OCI-LY7 (cell line): ENCODE measurements at regions not wholly inside any gene's neighbourhood (a gene's known extent, or its start where the extent isn't known, plus 50 kb on each side); places are given as distances from the start of the nearest gene placed in this dataset.

Source experiments
- BruUV-seq: library from RNA; stranded (reverse); fragments of 400-500 nt; replicated peaks from 2 replicates; lab custom pipeline; 2021; lab: Mats Ljungman, UMichigan
- CTCF ChIA-PET: fragments of 300-600 bp; sonication (Branson Sonifier 250); formaldehyde crosslinking; loops from one replicate; lab custom pipeline; 2022; ENCODE audit warnings: antibody characterized with exemption; ENCODE audit not compliant: unreplicated experiment; lab: Charles Lee
- POLR2A ChIA-PET: fragments of 300-600 bp; sonication (Branson Sonifier 250); formaldehyde crosslinking; loops from one replicate; lab custom pipeline; 2022; ENCODE audit warnings: antibody characterized with exemption; lab: Charles Lee
- DNase-seq: peaks from one replicate; pipeline ENCODE4 v3.0.0-alpha.2; 2015; ENCODE audit warnings: low spot score
- H2AFZ ChIP-seq: fragments of 200-600 bp; sonication (generic), shearing (Covaris generic); 2 replicates; pipeline ENCODE4 v1.6.1; 2014; ENCODE audit warnings: mild to moderate bottlenecking, antibody characterized with exemption, low read length, moderate library complexity
- H3K27ac ChIP-seq: fragments of 200-600 bp; sonication (generic); 2 replicates; pipeline ENCODE4 v1.5.1; 2014; ENCODE audit warnings: mixed run types, low read depth, mild to moderate bottlenecking, moderate library complexity, low read length, inconsistent platforms; ENCODE audit not compliant: poor library complexity, severe bottlenecking
- H3K36me3 ChIP-seq: fragments of 200-600 bp; sonication (generic); 2 replicates; pipeline ENCODE4 v1.6.1; 2014; ENCODE audit warnings: mild to moderate bottlenecking, antibody characterized with exemption, low read length, moderate library complexity, mixed read lengths; ENCODE audit not compliant: insufficient read depth
- H3K4me1 ChIP-seq: fragments of 200-600 bp; sonication (generic); 2 replicates; pipeline ENCODE4 v1.5.1; 2014; ENCODE audit warnings: mild to moderate bottlenecking, low read length; ENCODE audit not compliant: insufficient read depth, poor library complexity, severe bottlenecking
- H3K4me2 ChIP-seq: fragments of 200-600 bp; sonication (generic); 2 replicates; pipeline ENCODE4 v1.6.1; 2014; ENCODE audit warnings: mild to moderate bottlenecking, low read length
- H3K4me3 ChIP-seq: fragments of 200-600 bp; sonication (generic); 2 replicates; pipeline ENCODE4 v1.5.1; 2014; ENCODE audit warnings: mild to moderate bottlenecking, low read depth, low read length; ENCODE audit not compliant: poor library complexity, severe bottlenecking
- H3K79me2 ChIP-seq: fragments of 200-600 bp; sonication (generic); 2 replicates; pipeline ENCODE4 v1.6.1; 2016; ENCODE audit warnings: low read depth, mild to moderate bottlenecking, low read length, moderate library complexity, mixed read lengths; ENCODE audit not compliant: insufficient read depth
- H3K9me2 ChIP-seq: fragments of 200-600 bp; sonication (generic); 2 replicates; pipeline ENCODE4 v1.6.1; 2016; ENCODE audit warnings: mild to moderate bottlenecking, low read length, mixed read lengths; ENCODE audit not compliant: insufficient read depth
- H3K9me3 ChIP-seq: fragments of 200-600 bp; sonication (generic); 2 replicates; pipeline ENCODE4 v1.6.1; 2014; ENCODE audit warnings: mild to moderate bottlenecking, mixed run types, low read length, mixed read lengths
- H4K20me1 ChIP-seq: fragments of 200-600 bp; sonication (generic); 2 replicates; pipeline ENCODE4 v1.6.1; 2014; ENCODE audit warnings: mild to moderate bottlenecking, antibody characterized with exemption, low read length, moderate library complexity, mixed read lengths; ENCODE audit not compliant: insufficient read depth
- EZH2phosphoT487 ChIP-seq: fragments of 200-600 bp; sonication (generic); IDR thresholded peaks from 2 replicates; pipeline ENCODE4 v1.6.1; 2018; ENCODE audit warnings: low read depth, borderline replicate concordance, mild to moderate bottlenecking, mixed run types, antibody characterized with exemption, low read length, moderate library complexity, mixed read lengths
- intact Hi-C: fragments of 100-400 bp; cut with micrococcal nuclease; formaldehyde crosslinking; loops from one replicate; pipeline ENCODE4 v1.10.0; 2022; ENCODE audit not compliant: unreplicated experiment
- TF ChIP-seq, protein P1 (sequence below): fragments of 200-600 bp; sonication (generic); conservative IDR thresholded peaks from 2 replicates; pipeline ENCODE4 v1.5.1; 2014; ENCODE audit warnings: mild to moderate bottlenecking, antibody characterized with exemption, low read length, moderate library complexity, mixed read lengths

DNA sequence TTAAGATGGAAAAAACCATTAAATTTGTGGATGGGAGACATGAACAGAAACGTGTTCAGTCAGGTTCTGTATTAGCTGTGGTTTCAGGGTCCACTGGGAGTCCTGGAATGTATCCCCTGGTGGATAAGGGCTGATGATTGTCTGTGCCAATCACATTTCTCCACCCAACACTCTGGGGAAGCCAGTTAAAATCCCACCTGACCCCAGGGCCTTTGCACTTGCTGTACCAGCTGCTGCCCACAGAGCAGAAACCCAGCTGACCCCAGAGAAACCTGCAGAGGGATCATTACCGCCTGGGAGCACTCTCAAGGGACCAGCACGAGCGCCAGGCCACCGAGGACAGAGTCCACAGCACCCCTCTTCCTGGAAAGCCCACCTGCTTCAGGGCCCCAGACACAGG, 260.7 kb downstream of the PREX1 start:
- no peak for DNase-seq
- Histone ChIP-seq H3K9me3 (no peaks in the 10 kb centered on the region), H3K27ac (no peak overlapping the region), H3K4me1 (no peaks in the 10 kb centered on the region), H3K36me3 (no peaks in the 10 kb centered on the region), H3K9me2 (no peaks in the 10 kb centered on the region), H3K4me2 (no peak overlapping the region), H2AFZ (no peak overlapping the region), H4K20me1 (no peaks in the 10 kb centered on the region), H3K79me2 (no peaks in the 10 kb centered on the region), H3K4me3 (no peak overlapping the region)
- ChIA-PET POLR2A (no interaction called here), CTCF (no interaction called here)
- intact Hi-C loops, result no loop called here
- BruUV-seq, result no TSS peak
- no peak for TF ChIP-seq EZH2phosphoT487
- TF ChIP-seq, protein P1, sequence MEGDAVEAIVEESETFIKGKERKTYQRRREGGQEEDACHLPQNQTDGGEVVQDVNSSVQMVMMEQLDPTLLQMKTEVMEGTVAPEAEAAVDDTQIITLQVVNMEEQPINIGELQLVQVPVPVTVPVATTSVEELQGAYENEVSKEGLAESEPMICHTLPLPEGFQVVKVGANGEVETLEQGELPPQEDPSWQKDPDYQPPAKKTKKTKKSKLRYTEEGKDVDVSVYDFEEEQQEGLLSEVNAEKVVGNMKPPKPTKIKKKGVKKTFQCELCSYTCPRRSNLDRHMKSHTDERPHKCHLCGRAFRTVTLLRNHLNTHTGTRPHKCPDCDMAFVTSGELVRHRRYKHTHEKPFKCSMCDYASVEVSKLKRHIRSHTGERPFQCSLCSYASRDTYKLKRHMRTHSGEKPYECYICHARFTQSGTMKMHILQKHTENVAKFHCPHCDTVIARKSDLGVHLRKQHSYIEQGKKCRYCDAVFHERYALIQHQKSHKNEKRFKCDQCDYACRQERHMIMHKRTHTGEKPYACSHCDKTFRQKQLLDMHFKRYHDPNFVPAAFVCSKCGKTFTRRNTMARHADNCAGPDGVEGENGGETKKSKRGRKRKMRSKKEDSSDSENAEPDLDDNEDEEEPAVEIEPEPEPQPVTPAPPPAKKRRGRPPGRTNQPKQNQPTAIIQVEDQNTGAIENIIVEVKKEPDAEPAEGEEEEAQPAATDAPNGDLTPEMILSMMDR, result no peak

DNA sequence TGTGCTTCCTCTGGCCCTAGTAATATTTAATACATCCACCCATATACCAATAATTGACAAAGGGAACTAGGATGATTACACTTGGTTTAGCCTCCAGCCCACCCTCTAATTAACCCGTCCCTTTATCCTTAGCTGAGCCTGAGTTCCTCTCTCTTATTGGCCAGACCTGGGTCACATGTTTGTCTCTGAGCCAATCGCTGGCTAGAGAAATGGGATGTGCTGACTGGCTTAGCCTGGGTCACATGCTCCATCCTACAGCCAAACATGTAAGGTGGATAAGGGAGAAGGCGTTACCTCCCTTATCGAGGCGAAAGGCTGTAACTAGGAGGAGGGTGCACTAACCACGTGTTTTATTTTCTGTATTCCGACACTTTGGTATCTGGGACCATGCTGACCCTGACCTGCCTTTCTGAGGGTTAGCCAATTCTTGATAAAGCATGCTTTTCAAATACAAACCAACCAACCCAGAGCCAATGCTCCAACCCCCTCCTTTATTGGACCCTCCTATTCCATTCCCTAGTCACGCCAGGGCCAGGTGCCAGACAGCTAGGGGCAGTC, 262.7 kb downstream of the PREX1 start:
- no peak overlapping the region for H3K27ac ChIP-seq
- no peaks in the 10 kb centered on the region for H4K20me1 ChIP-seq
- H3K4me3 ChIP-seq, result no peak overlapping the region
- no TSS peak for BruUV-seq
- H3K9me2 ChIP-seq, result no peaks in the 10 kb centered on the region
- intact Hi-C loops, result no loop called here
- DNase-seq, result no peak
- H3K36me3 ChIP-seq, result no peaks in the 10 kb centered on the region
- no peak overlapping the region for H2AFZ ChIP-seq
- CTCF ChIA-PET, result no interaction called here
- H3K4me2 ChIP-seq, result no peak overlapping the region
- H3K9me3 ChIP-seq, result no peaks in the 10 kb centered on the region
- H3K79me2 ChIP-seq, result no peaks in the 10 kb centered on the region
- H3K4me1 ChIP-seq, result no peaks in the 10 kb centered on the region
- TF ChIP-seq, protein P1, result no peak
- TF ChIP-seq EZH2phosphoT487, result no peak
- POLR2A ChIA-PET, result no interaction called here

DNA sequence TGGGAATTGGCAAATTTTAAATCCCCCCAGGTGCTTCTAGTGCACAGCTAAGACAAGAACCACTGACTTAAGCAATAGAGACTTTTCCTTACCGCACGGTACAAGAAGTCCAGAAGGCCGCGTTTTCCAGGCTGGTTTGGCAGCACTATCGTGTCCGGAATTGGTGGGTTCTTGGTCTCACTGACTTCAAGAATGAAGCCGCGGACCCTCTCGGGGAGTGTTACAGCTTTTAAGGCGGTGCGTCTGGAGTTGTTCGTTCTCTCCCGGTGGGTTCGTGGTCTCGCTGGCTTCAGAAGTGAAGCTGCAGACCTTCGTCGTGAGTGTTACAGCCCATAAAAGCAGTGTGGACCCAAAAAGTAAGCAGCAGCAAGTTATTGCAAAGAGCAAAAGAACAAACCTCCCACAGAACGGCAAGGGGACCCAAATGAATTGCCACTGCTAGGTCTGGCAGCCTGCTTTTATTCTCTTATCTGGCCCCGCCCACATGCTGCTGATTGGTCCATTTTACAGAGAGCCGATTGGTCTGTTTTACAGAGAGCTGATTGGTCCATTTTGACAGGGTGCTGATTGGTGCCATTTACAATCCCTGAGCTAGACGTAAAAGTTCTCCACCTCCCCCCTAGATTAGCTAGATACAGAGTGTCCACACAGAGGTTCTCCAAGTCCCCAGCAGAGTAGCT, 264.5 kb downstream of the PREX1 start:
- Histone ChIP-seq H3K4me2 (no peak overlapping the region), H3K4me1 (no peaks in the 10 kb centered on the region), H3K36me3 (no peaks in the 10 kb centered on the region), H3K79me2 (no peaks in the 10 kb centered on the region), H3K27ac (no peak overlapping the region), H4K20me1 (no peaks in the 10 kb centered on the region), H2AFZ (no peak overlapping the region), H3K9me2 (no peaks in the 10 kb centered on the region), H3K4me3 (no peak overlapping the region), H3K9me3 (no peaks in the 10 kb centered on the region)
- ChIA-PET POLR2A (interaction anchor here (0.6 kb wide), 1 partner anchor 572 kb away, joined by 3 read pairs; no protein-coding TSS in a partner anchor), CTCF (no interaction called here)
- DNase-seq, result no peak
- TF ChIP-seq EZH2phosphoT487, result no peak
- TF ChIP-seq, protein P1, result no peak
- BruUV-seq, result no TSS peak
- intact Hi-C loops, result no loop called here
